Tibial nerve (tissue), 4 donors: ENCODE measurements at regions not wholly inside any gene's neighbourhood (a gene's known extent, or its start where the extent isn't known, plus 50 kb on each side); places are given as distances from the start of the nearest gene placed in this dataset.

Experiments used
- CTCF ChIP-seq, 5 experiments: fragments of 200-600 bp in 3 of 5; fragments of 450-650 bp in 2 of 5; sonication (generic) in 3 of 5; IDR thresholded peaks; one replicate each; pipeline ENCODE4 v1.5.1; 2016 to 2019; ENCODE audit warnings: antibody characterized with exemption in 5 of 5, mild to moderate bottlenecking in 3 of 5, moderate library complexity in 2 of 5
- EP300 ChIP-seq, 2 donors: sonication (generic); formaldehyde crosslinking; IDR thresholded peaks; one replicate each; pipeline ENCODE4 v1.6.1; 2017; ENCODE audit warnings: antibody characterized with exemption in 2 of 2, mild to moderate bottlenecking in 1 of 2
- POLR2A ChIP-seq, 2 donors: fragments of 450-650 bp; IDR thresholded peaks; one replicate each; pipeline ENCODE4 v1.6.1; 2017; ENCODE audit warnings: antibody characterized with exemption in 2 of 2, mild to moderate bottlenecking in 2 of 2, moderate library complexity in 2 of 2

DNA sequence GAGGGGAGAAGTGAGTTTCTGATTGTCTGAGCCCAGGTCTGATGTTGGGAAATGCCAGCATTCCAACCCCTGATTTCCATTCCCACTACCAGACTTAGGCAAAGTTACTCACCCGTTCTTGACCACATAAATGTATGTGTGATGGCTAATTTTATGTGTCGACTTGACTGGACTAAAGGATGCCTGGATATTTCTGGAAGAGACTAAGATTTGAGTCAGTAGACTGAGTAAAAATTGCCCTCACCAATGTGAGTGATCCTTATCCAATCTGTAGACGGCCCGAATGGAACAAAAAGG lies 95.8 kb upstream of the TAB2 start:
- no peak for TF ChIP-seq POLR2A (IDR thresholded peaks at IDR 0.05)
- no peak for TF ChIP-seq EP300 (IDR thresholded peaks at IDR 0.05)
- no peak for TF ChIP-seq CTCF (IDR thresholded peaks at IDR 0.05)
